GM12891 (cell line): ENCODE measurements at regions not wholly inside any gene's neighbourhood (a gene's known extent, or its start where the extent isn't known, plus 50 kb on each side); places are given as distances from the start of the nearest gene placed in this dataset.

Experiments used
- POLR2A ChIP-seq: IDR thresholded peaks from 2 replicates; pipeline ENCODE4 v1.6.1; 2011; ENCODE audit warnings: low read depth, low read length, control low read depth
- POLR2AphosphoS5 ChIP-seq: IDR thresholded peaks from 2 replicates; pipeline ENCODE4 v1.6.1; 2011; ENCODE audit warnings: low read depth, low read length, control low read depth

- TF ChIP-seq POLR2A: no peak
- no peak for TF ChIP-seq POLR2AphosphoS5
Measured at GRCh38 chr12:115666168-115666567, 611.3 kb downstream of the MED13L start.
